Common myeloid progenitor, CD34-positive (primary cell): ENCODE measurements at regions not wholly inside any gene's neighbourhood (a gene's known extent, or its start where the extent isn't known, plus 50 kb on each side); places are given as distances from the start of the nearest gene placed in this dataset.

Experiments
- CTCF ChIA-PET: fragments of 350-600 bp; sonication (Branson Sonifier 250); formaldehyde crosslinking; loops from one replicate; lab custom pipeline; 2021; ENCODE audit warnings: antibody characterized with exemption; lab: Charles Lee
- POLR2A ChIA-PET: fragments of 350-600 bp; sonication (Branson Sonifier 250); formaldehyde crosslinking; loops from one replicate; lab custom pipeline; 2021; ENCODE audit warnings: antibody characterized with exemption; lab: Charles Lee
- DNase-seq, 3 donors: peaks; one replicate each; pipeline versions ENCODE4 v3.0.0 to v3.0.0-alpha.2; 2013
- H3K27ac ChIP-seq, 2 experiments: 1 replicate in 1 of 2; 2 replicates in 1 of 2; pipeline ENCODE4 v1.7.0; 2013; ENCODE audit warnings: inconsistent platforms in 2 of 2, low read length in 2 of 2, mild to moderate bottlenecking in 2 of 2, low read depth in 1 of 2, moderate library complexity in 1 of 2; ENCODE audit not compliant: severe bottlenecking in 2 of 2, insufficient read depth in 1 of 2, poor library complexity in 1 of 2
- H3K27me3 ChIP-seq, 5 experiments: replicated peaks in 2 of 5; 1 replicate in 3 of 5; 2 replicates in 2 of 5; pipeline versions ENCODE4 v1.6.1 to v1.7.0; 2013; ENCODE audit warnings: low read length in 4 of 5, mild to moderate bottlenecking in 2 of 5, moderate library complexity in 2 of 5, inconsistent platforms in 1 of 5; ENCODE audit not compliant: insufficient read depth in 5 of 5, control insufficient read depth in 4 of 5
- H3K36me3 ChIP-seq, 4 experiments: 1 replicate in 2 of 4; 2 replicates in 2 of 4; pipeline versions ENCODE4 v1.6.1 to v1.7.0; 2013; ENCODE audit warnings: low read length in 3 of 4, control low read depth in 1 of 4, mild to moderate bottlenecking in 1 of 4; ENCODE audit not compliant: control insufficient read depth in 4 of 4, insufficient read depth in 4 of 4
- H3K4me1 ChIP-seq, 4 experiments: 1 replicate in 3 of 4; 2 replicates in 1 of 4; pipeline versions ENCODE4 v1.6.1 to v1.7.1; 2013; ENCODE audit warnings: low read length in 3 of 4, mild to moderate bottlenecking in 3 of 4, control low read depth in 1 of 4, inconsistent platforms in 1 of 4, moderate library complexity in 1 of 4; ENCODE audit not compliant: control insufficient read depth in 4 of 4, insufficient read depth in 4 of 4; ENCODE audit errors: control extremely low read depth in 1 of 4
- H3K4me3 ChIP-seq, 7 experiments: 1 replicate in 4 of 7; 2 replicates in 3 of 7; pipeline versions ENCODE4 v1.5.1 to v1.7.0; 2013; ENCODE audit warnings: mild to moderate bottlenecking in 7 of 7, low read length in 6 of 7, moderate library complexity in 6 of 7, inconsistent platforms in 2 of 7, low read depth in 2 of 7, control low read depth in 1 of 7; ENCODE audit not compliant: insufficient read depth in 4 of 7, control insufficient read depth in 1 of 7; ENCODE audit errors: extremely low read depth in 1 of 7
- H3K9me3 ChIP-seq, 5 experiments: 1 replicate in 4 of 5; 2 replicates in 1 of 5; pipeline versions ENCODE4 v1.6.1 to v1.7.1; 2013; ENCODE audit warnings: low read length in 4 of 5, mild to moderate bottlenecking in 2 of 5, inconsistent platforms in 1 of 5, low read depth in 1 of 5, moderate library complexity in 1 of 5; ENCODE audit not compliant: control insufficient read depth in 4 of 5, insufficient read depth in 2 of 5; ENCODE audit errors: control extremely low read depth in 1 of 5
- WGBS: methylation state at CpG from one replicate; pipeline ENCODE4 v1.1.5; 2013; ENCODE audit not compliant: insufficient coverage; 5-methylcytosine and 5-hydroxymethylcytosine counted together

- Histone ChIP-seq H3K27me3 (peaks cover 2 to 56% (median 19%) of the 10 kb centered on the region in 5 experiments), H3K4me3 (no peak overlapping the region), H3K36me3 (no peaks in the 10 kb centered on the region), H3K9me3 (peaks cover 0 to 2% (median 0%) of the 10 kb centered on the region in 5 experiments), H3K27ac (no peak overlapping the region), H3K4me1 (no peaks in the 10 kb centered on the region)
- POLR2A ChIA-PET, result no interaction called here
- 85% methylated on average over 9 of the region's 9 CpGs for WGBS
- no peak for DNase-seq
- CTCF ChIA-PET, result no interaction called here
Measured at GRCh38 chr11:134471716-134472455, 59.8 kb upstream of the B3GAT1 start.

- ChIA-PET POLR2A (no interaction called here), CTCF (interaction anchor here (1.9 kb wide), 1 partner anchor 11 kb away, joined by 5 read pairs; no protein-coding TSS in a partner anchor)
- DNase-seq, result no peak
- Histone ChIP-seq H3K9me3 (peaks cover 0 to 2% (median 0%) of the 10 kb centered on the region in 5 experiments), H3K27ac (no peak overlapping the region), H3K4me3 (no peak overlapping the region), H3K36me3 (no peaks in the 10 kb centered on the region), H3K4me1 (no peaks in the 10 kb centered on the region), H3K27me3 (peaks cover 2 to 57% (median 23%) of the 10 kb centered on the region in 5 experiments)
- WGBS, result 34% methylated on average over 26 of the region's 28 CpGs
Measured at GRCh38 chr11:134471087-134471715, 59.2 kb upstream of the B3GAT1 start.

- H3K27ac ChIP-seq, result no peak overlapping the region
- 96% methylated on average over 6 of the region's 6 CpGs for WGBS
- no peaks in the 10 kb centered on the region for H3K36me3 ChIP-seq
- no peak overlapping the region for H3K4me3 ChIP-seq
- no peak for DNase-seq
- ChIA-PET CTCF (interaction anchor here (1.9 kb wide), 1 partner anchor 10 kb away, joined by 5 read pairs; no protein-coding TSS in a partner anchor), POLR2A (no interaction called here)
- H3K4me1 ChIP-seq, result no peaks in the 10 kb centered on the region
- H3K9me3 ChIP-seq, result peaks cover 0 to 2% (median 0%) of the 10 kb centered on the region in 5 experiments
- H3K27me3 ChIP-seq, result peaks cover 2 to 60% (median 29%) of the 10 kb centered on the region in 5 experiments
Measured at GRCh38 chr11:134470238-134470637, 58.2 kb upstream of the B3GAT1 start.

DNA sequence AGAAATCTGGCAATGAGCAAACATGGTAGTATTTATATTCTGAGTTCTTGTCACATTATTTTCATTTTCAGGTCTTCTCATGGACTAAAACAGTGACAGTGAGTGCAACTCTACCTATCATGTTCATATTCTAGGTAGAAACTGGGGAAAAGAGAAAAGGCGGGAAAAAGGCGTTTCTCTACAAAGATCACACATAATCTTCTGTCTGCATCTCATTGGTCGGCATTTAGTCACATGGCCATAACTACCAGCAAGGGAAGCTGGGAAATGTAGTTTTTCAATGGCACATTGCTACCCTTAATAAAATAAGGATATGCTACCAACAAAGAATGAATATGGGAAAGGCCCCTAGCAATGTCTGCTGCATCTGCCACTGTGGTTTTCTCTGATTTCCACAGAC, 57.6 kb upstream of the B3GAT1 start:
- CTCF ChIA-PET, result interaction anchor here (1.9 kb wide), 1 partner anchor 10 kb away, joined by 5 read pairs; no protein-coding TSS in a partner anchor
- POLR2A ChIA-PET, result interaction anchor here (0.6 kb wide), 1 partner anchor 190 kb away, joined by 3 read pairs; no protein-coding TSS in a partner anchor
- H3K36me3 ChIP-seq, result no peaks in the 10 kb centered on the region
- H3K4me3 ChIP-seq, result no peak overlapping the region
- WGBS, result no CpG with 5 or more reads among the region's 3 CpGs
- H3K9me3 ChIP-seq, result peaks cover 0 to 2% (median 0%) of the 10 kb centered on the region in 5 experiments
- H3K27me3 ChIP-seq, result peaks cover 2 to 65% (median 35%) of the 10 kb centered on the region in 5 experiments
- no peak overlapping the region for H3K27ac ChIP-seq
- no peaks in the 10 kb centered on the region for H3K4me1 ChIP-seq
- DNase-seq, result peak in 2 of 3 donors; percentile 11 to 17

GRCh38 chr11:134468796-134469195, 56.8 kb upstream of the B3GAT1 start:
- CTCF ChIA-PET, result no interaction called here
- peaks cover 2 to 69% (median 35%) of the 10 kb centered on the region in 5 experiments for H3K27me3 ChIP-seq
- no peak overlapping the region for H3K4me3 ChIP-seq
- H3K27ac ChIP-seq, result no peak overlapping the region
- H3K4me1 ChIP-seq, result no peaks in the 10 kb centered on the region
- peaks cover 0 to 2% (median 0%) of the 10 kb centered on the region in 5 experiments for H3K9me3 ChIP-seq
- 89% methylated on average over 3 of the region's 3 CpGs for WGBS
- H3K36me3 ChIP-seq, result no peaks in the 10 kb centered on the region
- DNase-seq, result no peak
- POLR2A ChIA-PET, result interaction anchor here (0.6 kb wide), 1 partner anchor 190 kb away, joined by 3 read pairs; no protein-coding TSS in a partner anchor

DNA sequence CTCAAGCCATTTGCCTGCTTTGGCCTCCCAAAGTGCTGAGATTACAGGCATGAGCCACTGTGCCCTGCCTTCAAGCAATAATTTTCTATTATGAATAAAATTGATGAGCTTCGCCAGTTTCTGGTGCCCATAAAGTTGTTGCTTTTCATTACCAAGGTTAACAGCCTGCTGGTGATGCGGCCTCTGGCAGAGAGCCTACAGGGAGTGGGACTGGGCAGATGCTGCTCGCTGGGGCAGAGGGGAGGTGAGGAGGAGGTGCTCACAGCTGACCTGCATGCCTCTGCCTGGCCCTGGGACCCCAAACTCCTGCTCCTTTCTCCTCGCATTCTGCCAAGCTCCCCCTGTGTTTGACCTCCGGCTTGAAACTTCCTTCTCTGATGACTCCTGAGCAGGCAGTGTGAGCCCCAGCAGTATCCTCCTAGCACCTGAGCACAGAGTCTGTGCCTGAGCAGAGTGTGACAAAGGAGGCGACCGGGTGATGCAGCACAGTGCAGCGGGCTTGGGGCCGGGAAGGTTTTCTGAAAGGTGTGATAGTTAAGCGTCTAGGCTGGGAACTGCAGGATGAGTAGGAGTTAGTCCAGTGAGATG, 56.1 kb upstream of the B3GAT1 start:
- Histone ChIP-seq H3K9me3 (peaks cover 0 to 2% (median 0%) of the 10 kb centered on the region in 5 experiments), H3K4me3 (no peak overlapping the region), H3K27me3 (peaks cover 2 to 69% (median 35%) of the 10 kb centered on the region in 5 experiments), H3K27ac (no peak overlapping the region), H3K4me1 (no peaks in the 10 kb centered on the region), H3K36me3 (no peaks in the 10 kb centered on the region)
- WGBS, result 93% methylated on average over 9 of the region's 10 CpGs
- POLR2A ChIA-PET, result no interaction called here
- DNase-seq, result no peak
- CTCF ChIA-PET, result no interaction called here
